ENCODE measurements at regions not wholly inside any gene's neighbourhood (a gene's known extent, or its start where the extent isn't known, plus 50 kb on each side); places are given as distances from the start of the nearest gene placed in this dataset.

DNA sequence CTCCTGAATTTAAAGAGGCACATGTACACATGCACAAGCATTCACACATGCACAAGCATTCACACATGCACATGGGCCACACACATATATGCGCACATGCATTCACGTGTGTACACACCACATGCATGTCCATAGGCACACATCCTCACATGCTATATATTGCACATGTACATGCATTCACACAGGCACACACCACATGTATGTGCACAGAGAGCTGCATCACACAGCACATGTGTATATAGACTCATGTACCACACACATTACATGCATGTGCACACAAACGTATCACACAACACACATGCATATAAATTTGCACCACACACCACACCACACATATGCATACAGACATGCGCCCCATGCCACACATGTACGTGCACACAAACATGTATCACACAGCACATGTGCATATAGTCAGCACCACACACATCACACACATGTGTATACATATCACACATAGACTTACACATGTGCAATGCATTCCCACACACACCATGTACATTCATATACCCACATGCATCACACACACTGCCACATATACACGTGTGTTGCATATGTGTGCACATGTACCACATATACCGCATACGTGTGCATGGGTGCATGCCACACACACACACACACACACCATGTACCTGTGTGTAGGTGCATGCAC, 54.6 kb upstream of the COL18A1 start:
- no peak for TF ChIP-seq EZH2 (IDR thresholded peaks at IDR 0.05; ENCODE audit: insufficient read depth, poor library complexity, severe bottlenecking)
- no peak for TF ChIP-seq EZH2phosphoT487 (IDR thresholded peaks at IDR 0.05; ENCODE audit: insufficient read depth, low read depth)

All from GM23248 (cell line).